GM19397 (cell line): ENCODE measurements at regions not wholly inside any gene's neighbourhood (a gene's known extent, or its start where the extent isn't known, plus 50 kb on each side); places are given as distances from the start of the nearest gene placed in this dataset.
"Not testable (repeated sequence)": the region's sequence is repeated elsewhere in the genome, so short reads cannot be mapped to it uniquely, and the experiment has no call there.

Source experiments
- ATAC-seq: cut with Tn5 transposase; IDR thresholded peaks from one replicate; pipeline ENCODE4 v1.9.1; 2021; ENCODE audit warnings: mild to moderate bottlenecking, moderate library complexity; ENCODE audit not compliant: unreplicated experiment

DNA sequence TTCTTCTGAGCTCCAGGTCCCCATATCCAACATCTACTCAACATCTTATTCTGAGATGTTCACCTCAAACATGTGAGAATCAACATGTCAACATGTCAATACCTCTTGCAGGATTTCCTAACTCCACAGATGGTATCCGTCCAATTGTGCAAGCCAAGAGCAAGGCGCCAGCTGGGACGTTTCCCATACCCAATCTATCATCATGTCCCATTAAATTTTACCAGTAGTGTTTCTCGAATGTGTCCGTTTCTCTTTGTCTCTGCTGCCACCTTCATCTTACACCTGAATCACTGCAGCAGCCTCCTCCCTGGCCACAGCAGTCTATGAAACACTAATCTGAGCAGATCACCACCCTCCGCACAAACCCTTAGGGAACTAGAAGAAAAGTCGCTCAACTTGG is 78.0 kb upstream of the RPS6KA2 start:
- ATAC-seq: no peak

DNA sequence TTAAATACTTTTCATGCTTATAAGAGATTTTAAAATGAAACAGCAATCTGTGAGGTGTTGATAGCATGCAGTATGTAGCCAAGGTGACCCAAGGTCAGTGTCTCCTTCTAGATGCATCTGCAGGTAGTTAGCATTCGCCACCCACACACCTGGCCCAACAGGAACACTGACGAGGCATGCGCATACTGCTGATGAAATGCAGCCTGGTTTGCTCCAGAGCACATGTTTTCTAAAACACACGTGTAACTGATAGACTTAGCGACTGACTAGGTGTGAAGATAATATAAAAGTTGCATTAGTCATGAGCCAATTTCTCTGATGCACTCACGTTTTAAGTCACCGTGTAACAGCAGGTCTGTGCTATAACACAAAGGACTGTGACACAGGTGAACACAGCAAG is 77.1 kb upstream of the RPS6KA2 start:
- no peak for ATAC-seq

DNA sequence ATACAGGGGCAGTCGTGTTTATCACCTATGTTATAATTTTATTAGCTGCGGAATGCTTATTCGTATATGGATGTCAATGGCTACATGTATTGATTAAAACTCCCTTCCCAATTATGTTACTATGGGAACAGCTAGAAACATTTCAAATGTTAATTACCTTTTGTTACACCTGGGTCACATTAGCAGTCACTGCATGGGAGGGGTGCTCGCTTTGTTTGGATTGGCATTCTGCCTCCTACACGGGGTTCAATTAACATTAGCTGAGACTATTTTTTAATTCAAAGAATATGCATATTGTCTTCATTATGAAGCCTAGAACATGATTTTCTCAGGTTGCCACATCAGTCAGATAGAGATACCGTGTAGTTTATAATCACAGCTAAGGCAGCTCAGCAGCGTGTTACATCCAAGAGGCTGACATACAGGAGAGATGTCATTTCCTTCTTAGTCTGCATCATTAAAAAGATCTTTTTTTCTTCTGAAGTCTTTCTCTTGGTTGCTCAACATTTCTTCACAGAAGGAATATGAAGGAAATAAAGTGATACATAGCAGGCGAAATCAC is 76.2 kb upstream of the RPS6KA2 start:
- ATAC-seq: no peak

DNA sequence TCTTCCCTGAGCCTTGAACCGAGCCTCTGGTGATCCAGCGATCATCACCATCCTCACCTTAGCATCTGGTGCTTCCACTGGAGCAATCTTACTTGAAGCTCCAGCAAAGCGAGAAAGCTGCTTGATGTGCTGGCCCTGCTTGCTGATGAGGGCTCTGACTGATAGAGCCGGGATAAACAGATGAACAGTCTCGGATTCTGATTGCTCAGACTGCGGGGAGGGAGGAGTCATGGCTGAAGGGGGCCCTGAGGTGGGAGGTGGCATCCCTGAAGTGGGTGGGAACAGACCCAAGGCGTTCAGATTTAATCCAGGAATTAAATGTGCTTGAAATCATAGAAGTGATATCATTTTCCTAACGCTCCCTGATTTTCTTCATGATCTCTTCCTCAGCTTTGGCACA is 74.4 kb upstream of the RPS6KA2 start:
- ATAC-seq: not testable (repeated sequence)

DNA sequence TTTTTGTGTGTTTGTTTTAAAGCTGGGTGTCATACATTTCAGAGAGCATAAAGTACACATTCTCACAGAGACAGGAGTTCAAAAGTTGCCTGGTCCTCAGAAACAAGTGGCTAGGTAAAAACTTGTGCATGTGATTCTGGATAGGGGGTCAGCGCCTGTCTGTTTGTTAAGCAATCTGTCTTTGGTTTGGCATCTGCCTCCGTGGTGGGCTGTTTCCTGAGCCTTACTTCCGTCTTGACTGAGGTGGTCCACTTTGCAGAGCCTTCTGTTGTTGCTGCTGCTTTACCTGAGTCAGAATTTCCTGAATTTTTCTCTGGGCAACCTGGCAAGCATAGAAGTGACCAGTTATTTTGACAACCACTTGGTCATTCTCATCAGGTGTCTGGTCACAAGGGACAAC is 73.8 kb upstream of the RPS6KA2 start:
- ATAC-seq: not testable (repeated sequence)

DNA sequence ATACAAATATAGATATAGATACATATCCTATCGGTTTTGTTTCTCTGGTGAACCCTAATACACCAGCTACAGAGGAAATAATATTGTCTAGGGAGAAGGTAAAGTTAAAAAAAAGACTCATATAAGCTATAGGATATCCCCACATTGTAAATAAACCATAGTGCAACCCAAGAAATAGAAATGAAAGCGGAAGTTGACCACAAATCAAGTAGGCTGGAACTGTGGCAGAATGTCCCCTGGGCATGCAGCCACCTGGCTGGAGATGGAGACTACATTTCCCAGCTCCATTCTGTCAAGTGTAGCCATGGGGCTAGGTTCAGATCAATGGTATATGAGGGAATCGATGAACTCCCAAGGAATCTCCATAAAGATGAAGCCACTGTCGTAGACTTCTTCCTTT is 70.1 kb upstream of the RPS6KA2 start:
- ATAC-seq: peak; percentile 63

DNA sequence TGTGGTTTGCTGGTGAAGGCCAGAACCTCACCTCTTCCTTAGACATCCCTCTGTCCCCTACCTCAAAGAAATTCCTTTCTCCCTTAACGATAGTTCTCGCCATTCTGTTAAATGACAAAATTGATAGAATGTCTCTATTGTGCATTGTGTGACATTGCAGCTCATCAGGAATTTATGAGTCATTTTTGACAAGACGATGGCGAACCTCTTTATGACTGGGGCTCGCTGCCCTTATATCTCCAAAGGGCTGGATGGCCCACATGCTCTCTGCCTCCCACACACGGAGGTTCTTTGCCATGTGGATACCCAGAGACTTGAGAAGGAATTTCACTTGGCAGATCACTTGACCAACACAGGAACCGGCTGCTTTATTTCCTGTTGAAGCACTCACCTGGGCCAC is 66.8 kb upstream of the RPS6KA2 start:
- ATAC-seq: no peak

DNA sequence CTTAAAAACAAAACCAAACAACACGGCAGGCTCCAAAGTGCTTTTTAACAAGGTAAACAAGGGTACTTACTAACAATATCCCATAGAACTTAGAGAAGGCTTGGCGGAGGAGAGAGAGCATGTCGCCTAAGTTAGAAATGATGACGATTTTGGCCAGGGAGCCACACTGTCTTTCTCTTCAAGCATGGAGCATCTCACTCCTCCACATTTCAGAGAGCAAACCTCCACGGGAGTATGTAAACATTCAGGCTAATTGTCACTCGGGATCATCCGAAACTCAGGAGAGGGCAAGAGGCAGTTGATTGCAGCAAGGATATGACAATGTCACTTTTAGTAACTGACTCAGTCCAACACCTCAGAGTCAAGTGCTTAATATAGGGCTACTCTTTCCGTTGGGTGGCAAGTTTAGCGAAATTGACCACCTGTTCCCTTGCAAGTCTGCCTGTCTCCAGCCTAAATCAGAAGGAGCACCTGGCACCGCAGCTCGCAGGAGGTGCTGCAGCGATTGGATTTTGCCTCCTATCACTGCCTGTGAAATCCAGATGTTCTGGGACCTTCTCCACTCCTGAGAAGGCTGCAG is 65.8 kb upstream of the RPS6KA2 start:
- no peak for ATAC-seq

DNA sequence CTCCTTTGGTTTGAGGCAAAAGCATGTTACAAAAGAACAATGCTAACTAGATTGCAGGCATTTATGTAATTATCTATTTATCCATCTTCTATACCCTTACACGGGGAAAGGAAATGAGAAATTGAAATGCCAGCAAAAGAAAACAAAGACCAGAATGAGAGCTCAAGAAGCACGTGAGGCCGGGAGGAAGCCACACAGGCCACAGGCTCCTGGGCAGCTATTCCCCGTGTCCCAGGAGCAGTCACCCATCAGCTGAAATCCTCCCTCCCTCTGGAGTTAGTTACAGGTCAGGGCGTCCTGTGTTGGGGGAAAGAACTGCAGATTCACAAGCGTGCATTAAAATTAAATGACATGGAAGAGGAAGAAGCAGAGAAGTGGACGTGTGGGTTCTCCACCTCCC is 64.7 kb upstream of the RPS6KA2 start:
- no peak for ATAC-seq

DNA sequence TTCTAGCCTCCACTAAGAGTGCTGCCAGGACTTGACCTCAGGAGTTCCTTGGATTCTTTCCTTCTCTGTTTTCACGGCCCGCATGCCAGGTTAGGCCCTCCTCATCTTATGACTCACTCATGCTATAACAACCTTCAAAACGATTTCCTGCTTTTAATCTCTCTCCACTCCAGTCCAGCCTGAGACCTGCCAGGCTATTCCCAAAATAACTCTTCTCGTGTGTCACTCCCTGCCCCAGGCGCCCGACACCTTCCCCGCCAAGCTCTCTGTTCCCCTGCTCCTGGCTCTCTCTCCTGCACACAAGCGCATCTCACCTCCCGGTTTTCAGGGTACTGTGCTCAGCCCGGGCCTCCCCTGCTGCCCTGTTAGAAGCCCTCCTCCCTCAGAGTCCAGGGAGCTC is 64.1 kb upstream of the RPS6KA2 start:
- ATAC-seq: no peak

DNA sequence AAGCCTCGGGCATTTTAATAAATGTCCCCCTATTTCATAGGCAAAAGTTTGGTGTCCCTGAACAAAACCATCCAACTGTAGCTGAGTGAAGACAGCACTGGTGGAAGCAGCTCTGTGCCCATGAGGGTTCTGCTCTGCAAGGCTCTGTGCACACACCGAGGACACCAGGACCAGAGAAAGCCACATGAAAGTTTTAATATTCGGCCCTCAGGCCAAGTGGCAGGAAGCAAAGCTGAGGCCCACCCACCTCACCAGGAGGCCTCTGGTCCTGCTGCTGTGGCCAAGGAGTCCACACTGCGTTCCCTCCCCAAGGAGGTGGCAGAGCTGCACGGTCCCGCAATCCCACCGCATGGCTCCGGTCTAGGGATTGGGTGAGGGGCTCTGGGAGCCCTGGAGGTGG is 62.6 kb upstream of the RPS6KA2 start:
- no peak for ATAC-seq

DNA sequence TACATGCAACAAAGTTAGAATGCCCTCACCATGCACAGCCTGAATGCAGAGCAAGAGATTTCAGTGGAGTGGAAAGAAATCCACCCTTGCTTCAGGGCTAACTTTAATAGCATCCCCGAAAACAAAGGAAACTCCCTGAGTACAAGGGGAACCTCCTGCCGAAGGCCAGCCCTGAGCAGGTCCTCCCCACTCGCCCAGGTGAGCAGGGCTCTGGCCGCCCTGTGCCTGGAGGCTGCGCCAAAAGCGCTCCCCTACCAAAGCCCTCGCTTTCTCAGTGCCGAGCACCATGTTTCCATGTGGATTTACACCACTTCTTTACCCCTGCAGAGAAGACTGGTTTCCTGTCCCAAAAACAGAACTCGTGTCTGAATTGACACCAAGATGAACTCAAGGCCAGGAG is 61.9 kb upstream of the RPS6KA2 start:
- ATAC-seq: no peak

DNA sequence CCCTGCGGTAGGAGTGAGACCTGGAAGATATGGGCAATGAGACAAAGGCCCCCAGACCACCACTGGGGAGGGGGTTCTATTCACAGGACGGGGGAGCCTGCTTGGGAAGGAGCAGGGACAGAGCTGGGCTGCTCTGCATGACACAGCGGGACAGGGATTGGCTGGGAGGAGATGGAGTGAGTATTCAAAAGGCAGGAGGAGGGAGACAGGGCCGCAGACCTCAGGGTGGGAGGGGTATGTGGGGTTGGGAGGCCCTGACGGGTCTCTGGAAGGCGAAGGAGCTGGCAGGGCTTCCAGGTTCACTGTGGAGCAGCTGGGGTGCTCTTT is 60.8 kb upstream of the RPS6KA2 start:
- no peak for ATAC-seq

DNA sequence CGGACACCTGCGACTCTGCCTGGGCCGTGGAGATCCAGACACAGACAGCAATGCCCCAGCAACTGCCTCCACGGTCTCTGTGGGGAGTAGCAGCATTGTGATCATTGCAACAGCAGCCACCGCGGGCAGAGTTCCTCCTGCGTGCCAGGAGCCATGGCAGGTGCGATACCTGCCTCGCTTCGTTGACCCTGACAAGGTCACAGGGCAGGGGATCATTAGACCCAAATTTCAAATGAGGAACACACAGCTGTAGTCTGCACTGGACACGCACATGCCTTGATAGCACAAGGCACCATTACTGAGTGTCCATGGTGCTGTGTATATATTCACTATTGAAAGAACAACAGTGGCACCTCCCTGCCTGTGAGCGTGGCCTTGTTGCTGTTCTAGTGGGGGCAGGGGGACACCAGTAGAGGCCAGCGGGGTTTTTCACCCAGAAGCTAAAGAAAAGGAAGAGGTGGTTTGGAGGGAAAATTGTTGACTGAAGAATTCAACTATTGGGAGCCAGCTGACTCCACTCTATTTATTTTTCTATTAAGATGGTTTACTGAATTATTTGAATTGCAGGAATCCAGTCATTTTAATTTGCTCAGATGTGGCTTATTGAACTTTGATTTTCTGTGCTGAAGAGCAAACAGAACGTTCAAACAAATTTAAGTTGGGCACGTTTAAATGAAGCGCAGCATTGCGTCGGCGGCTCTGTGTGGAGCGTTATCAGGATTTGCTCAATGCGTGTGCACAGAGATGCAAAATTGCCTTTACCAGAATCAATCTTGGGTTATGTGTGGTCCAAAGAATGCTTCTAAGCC is 60.2 kb upstream of the RPS6KA2 start:
- ATAC-seq: no peak

DNA sequence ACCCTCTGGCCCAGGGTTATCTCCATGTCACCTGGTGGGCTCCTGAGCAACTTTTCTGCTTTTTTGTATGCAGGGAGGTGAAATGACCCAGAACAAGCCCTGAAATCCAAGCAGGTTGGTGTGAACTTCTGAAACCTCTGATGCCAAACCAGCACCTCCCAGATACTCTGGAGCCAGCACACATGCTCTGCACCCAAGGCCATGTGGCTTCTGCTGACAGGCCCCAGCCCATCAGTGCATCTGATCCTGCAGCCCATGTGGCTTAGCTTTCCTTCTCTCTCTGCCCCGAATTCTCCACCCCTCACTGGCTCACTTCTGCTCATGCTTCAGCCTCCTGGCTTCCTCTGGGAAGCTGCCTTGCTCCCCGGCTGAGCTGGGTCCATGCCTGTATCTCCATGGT is 59.3 kb upstream of the RPS6KA2 start:
- no peak for ATAC-seq

DNA sequence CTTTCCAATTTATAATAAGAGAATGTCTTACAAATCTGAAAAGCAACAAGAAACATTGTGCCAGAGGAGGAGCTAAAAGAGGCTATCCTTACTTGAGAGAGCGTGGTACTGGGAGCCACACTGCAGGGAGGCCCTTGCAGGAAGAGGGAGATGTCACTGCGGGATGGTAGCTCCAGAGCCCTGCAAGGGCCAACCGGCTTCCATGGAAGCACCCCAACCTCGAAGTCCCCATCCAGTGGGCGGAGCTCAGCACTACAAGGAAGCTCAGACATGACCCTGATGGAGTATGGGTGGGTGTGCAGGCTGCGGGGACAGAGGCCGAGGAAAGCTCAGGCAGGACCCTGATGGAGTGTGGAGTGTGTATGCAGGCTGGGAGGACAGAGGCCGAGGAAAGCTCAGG is 57.8 kb upstream of the RPS6KA2 start:
- ATAC-seq: no peak

DNA sequence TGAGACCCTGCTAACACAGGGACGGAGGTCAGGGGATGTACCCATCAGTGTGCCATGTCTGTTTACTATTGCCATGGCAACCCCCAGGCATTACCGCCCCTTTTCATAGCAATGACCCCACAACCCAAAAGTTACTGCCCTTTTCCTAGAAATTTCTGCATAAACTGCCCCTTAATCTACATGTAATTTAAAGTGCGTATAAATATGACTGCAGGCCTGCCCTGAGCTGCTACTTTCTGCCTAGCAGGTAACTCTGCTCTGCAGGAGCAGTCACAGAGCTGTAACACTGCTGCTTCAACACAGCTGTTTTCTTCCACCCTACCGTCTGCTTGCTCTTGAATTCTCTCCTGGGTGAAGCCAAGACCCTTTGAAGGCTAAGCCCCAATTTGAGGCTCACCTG is 57.1 kb upstream of the RPS6KA2 start:
- ATAC-seq: no peak

DNA sequence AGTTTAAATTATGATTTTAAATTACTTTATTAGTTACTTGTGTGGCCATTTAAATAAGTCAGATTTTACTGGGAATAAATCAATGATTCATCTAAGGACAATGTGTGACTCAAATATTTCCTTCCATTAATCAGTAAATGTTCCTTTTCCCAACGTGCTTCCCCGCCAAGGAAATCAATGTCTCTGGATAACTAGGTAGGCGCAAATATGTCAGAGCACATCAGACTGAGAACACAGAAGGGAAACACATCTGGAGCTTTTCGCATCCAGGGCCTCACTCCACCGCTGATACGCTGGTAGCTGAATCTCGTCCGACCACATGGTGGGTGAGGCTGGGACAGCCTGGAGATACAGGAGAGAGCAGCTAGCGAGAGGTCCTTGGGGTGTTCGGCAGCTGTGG is 56.4 kb upstream of the RPS6KA2 start:
- ATAC-seq: no peak

DNA sequence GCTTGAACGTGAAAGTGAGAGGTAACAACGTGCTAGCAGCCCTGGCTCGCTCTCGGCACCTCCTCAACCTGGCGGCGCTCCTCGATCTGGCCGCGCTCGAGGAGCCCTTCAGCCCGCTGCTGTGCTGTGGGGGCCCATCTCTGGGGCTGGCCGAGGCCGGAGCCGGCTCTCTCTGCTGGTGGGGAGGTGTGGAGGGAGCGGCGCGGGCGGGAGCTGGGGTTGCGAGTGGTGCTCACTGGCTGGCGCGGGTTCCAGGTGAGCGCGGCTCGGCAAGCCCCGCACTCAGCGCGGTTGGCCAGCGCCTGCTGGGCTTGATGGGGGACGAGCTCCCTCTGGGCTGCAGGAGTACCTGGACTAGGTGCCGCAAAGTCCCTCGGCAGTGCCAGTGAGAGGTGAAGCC is 52.5 kb upstream of the RPS6KA2 start:
- ATAC-seq: no peak

DNA sequence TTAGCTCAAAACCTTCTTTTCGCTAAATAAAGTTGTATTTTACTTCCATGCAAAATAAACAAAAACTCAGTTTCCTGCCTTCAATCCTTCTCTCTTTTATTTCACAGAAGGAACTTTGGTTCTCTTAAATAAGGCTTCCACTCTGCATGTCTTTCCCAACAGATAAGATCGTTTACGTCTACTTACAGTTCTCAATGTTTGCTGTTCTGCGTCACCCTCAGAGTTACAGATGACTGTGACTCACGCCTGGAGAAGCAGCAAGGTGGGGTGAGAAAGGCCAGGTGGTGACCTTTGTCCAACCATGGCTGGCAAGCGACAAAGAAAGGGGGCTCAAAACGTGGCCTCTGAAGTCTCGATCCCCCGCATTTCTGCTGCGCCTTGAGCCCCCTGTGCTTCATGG is 51.4 kb upstream of the RPS6KA2 start:
- ATAC-seq: no peak

DNA sequence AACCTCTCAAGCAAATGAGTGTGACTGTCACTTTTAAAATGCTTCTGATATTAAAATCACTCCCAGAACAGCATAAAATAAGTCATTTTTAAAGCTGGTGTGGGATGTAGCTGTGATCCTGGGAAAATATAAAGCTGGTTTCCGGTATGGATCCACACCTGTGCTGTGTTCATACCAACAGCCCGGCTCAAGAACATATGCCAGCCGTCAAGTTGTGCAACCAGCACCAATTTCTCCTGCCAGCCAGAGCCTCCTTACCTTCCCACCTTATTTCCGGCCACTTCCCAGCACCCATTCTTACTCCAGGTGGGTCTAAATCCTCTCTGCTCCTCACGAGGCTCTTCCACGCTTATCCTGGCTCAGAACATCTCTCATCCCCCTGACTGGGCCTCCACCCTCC is 50.9 kb upstream of the RPS6KA2 start:
- ATAC-seq: no peak
